ENCODE measurements at regions not wholly inside any gene's neighbourhood (a gene's known extent, or its start where the extent isn't known, plus 50 kb on each side); places are given as distances from the start of the nearest gene placed in this dataset.

DNA sequence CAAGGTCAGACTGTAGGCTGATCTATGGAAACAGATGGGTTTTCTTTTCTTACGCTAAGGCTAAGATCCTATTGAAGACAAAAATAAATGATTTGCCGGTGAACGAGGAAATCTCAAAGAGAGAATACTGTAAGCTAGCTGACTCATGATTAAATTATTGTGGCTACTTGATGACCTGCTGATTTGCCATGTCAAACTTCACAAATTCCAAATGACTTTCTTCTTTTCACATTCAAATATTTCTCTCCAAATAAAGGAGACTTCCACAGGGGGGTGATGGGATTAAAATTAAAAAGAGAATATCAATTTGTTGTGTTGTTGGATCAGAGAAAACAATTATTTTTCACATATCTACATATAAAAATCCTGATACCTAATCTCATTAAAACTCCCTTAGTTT is 860.6 kb upstream of the ZWINT start:
- Histone ChIP-seq H3K36me3 (ENCODE audit: insufficient read depth) (no peaks in the 10 kb centered on the region), H3K27ac (ENCODE audit: low read depth) (no peak overlapping the region), H3K4me1 (ENCODE audit: insufficient read depth) (no peaks in the 10 kb centered on the region), H3K4me3 (ENCODE audit: low read depth, low read length) (no peak overlapping the region)
- WGBS = 65% methylated on average over 3 of the region's 3 CpGs
- DNase-seq (ENCODE audit: extremely low spot score) = no peak

DNA sequence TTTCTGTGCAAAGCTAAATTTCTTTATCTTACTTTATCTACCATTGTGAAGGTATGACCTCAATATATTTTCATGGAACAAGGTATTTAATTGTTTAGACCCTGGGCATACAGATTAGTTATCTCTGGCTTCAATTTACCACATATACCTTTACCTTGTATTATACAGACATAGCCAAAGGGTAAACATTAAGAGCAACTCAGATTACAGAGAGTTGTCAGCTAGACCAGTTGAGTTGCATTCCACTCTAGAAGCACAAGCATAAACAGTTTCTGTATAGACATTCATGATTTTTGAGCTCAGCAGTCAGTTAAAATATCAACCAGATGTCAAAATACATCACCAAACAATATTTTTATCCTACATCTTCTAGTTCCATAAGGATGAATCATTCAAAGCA is 857.3 kb upstream of the ZWINT start:
- Histone ChIP-seq H3K4me3 (ENCODE audit: low read depth, low read length) (no peak overlapping the region), H3K4me1 (ENCODE audit: insufficient read depth) (no peaks in the 10 kb centered on the region), H3K27ac (ENCODE audit: low read depth) (no peak overlapping the region), H3K36me3 (ENCODE audit: insufficient read depth) (no peaks in the 10 kb centered on the region)
- DNase-seq (ENCODE audit: extremely low spot score) = peak; percentile 42

DNA sequence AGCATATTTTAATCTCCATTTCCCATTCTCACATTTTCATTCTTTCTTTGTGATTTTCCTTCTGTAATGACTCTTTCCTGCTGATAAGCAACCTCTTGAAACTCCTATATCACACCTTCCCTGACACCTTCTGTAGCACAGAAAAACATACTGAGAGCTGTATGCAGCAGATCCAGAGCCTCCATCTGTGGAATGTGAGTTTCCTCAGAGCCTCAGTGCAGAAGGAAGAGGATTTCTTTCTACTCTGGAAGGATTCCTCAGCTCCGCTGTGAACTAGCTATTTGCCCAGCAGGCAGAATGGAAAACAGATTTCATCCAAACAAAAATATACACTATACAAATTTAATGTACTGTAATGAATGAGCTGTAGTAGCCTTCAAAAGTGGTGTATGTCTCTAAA is 841.3 kb upstream of the ZWINT start:
- no peak for DNase-seq (ENCODE audit: extremely low spot score)
- Histone ChIP-seq H3K36me3 (ENCODE audit: insufficient read depth) (no peaks in the 10 kb centered on the region), H3K27ac (ENCODE audit: low read depth) (no peak overlapping the region), H3K4me3 (ENCODE audit: low read depth, low read length) (no peak overlapping the region), H3K4me1 (ENCODE audit: insufficient read depth) (no peaks in the 10 kb centered on the region)
- WGBS = 84% methylated on average over 1 of the region's 1 CpG

DNA sequence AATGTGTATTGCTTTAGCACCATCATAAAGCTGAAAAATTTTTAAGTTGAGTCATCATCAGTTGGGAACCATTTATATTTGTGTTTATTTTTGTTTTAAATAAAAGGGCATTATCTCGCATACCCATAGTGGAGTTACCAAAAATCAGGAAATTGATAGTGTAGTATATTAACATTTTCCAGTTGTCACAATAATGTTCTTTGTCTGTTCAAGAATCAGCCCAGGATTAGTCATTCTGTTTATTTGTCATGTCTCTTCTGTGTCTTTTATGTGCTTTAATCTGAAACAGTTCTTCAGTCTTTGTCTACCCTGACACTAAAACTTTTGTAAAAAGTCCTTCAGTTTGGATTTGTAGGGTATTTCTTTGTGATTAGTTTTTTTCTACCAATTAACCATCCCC is 827.8 kb upstream of the ZWINT start:
- WGBS = 68% methylated on average over 1 of the region's 1 CpG

DNA sequence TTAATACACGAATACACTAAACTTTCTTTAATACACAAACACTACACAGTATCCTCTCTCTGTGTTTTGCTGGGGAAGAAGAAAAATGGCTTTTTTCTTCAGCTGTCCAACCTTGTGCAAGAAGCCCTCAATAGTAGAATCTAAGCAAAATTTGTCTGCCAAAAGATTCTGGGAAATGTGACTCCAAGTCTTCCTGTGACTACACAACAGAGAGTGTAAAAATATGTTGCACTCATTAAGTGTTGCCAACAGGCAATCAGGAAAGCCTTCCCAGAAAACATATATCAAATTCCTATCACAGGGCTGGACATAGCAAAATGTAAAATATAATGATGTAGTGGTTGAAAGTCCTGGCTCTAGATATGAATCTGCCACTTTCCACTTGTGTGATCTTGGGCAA is 825.1 kb upstream of the ZWINT start:
- Histone ChIP-seq H3K36me3 (ENCODE audit: insufficient read depth) (no peaks in the 10 kb centered on the region), H3K4me1 (ENCODE audit: insufficient read depth) (no peaks in the 10 kb centered on the region), H3K27ac (ENCODE audit: low read depth) (no peak overlapping the region), H3K4me3 (ENCODE audit: low read depth, low read length) (no peak overlapping the region)
- DNase-seq (ENCODE audit: extremely low spot score) = no peak
- WGBS = 80% methylated on average over 1 of the region's 1 CpG

More for the DNA sequence above, 827.8 kb upstream of the ZWINT start:
- no peak overlapping the region for H3K27ac ChIP-seq (ENCODE audit: low read depth)
- DNase-seq (ENCODE audit: extremely low spot score) = no peak
- no peaks in the 10 kb centered on the region for H3K4me1 ChIP-seq (ENCODE audit: insufficient read depth)
- no peak overlapping the region for H3K4me3 ChIP-seq (ENCODE audit: low read depth, low read length)
- H3K36me3 ChIP-seq (ENCODE audit: insufficient read depth) = no peaks in the 10 kb centered on the region

DNA sequence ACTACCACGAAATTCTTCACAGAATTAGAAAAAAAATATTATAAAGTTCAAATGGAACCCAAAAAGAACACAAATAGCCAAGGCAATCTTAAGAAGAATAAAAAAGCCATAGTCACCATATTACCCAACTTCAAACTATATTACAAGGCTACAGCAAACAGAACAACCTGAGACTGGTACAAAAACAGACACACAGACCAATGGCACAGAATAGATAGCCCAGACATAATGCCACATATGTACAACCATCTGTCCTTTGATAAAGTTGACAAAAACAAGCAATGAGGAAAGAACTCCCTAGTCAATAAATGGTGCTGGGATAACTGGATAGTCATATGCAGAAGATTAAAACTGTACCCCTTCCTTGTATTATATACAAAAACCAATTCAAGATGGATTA is 808.5 kb upstream of the ZWINT start:
- no peaks in the 10 kb centered on the region for H3K36me3 ChIP-seq (ENCODE audit: insufficient read depth)
- WGBS = 0% methylated on average over 1 of the region's 1 CpG
- no peak for DNase-seq (ENCODE audit: extremely low spot score)
- no peak overlapping the region for H3K27ac ChIP-seq (ENCODE audit: low read depth)
- H3K4me1 ChIP-seq (ENCODE audit: insufficient read depth) = no peaks in the 10 kb centered on the region
- H3K4me3 ChIP-seq (ENCODE audit: low read depth, low read length) = no peak overlapping the region

DNA sequence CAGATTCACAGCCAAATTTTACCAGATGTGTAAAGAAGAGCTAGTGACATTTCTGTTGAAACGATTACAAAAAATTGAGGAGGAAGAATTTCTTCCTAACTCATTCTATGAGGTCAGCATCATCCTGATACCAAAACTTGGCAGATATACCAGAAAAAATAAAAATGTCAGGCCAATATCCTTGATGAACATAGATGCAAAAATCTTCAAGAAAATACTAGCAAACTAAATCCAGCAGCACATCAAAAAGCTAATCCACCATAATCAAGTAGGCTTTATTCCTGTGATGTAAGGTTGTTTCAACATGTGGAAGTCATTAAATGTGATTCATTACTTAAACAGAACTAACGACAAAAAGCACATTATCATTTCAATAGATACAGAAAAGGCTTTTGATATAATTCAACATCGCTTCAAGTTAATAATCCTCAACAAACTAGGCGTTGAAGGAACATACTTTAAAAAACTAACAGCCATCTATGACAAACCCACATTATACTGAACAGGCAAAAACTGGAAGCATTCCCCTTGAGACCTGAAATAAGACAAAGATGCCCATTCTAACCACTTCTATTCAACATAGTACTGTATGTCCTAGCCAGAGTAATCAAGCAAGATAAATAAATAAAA is 807.7 kb upstream of the ZWINT start:
- Histone ChIP-seq H3K27ac (ENCODE audit: low read depth) (no peak overlapping the region), H3K4me1 (ENCODE audit: insufficient read depth) (no peaks in the 10 kb centered on the region), H3K4me3 (ENCODE audit: low read depth, low read length) (no peak overlapping the region), H3K36me3 (ENCODE audit: insufficient read depth) (no peaks in the 10 kb centered on the region)
- peak; percentile 48 for DNase-seq (ENCODE audit: extremely low spot score)
- 23% methylated on average over 4 of the region's 4 CpGs for WGBS

DNA sequence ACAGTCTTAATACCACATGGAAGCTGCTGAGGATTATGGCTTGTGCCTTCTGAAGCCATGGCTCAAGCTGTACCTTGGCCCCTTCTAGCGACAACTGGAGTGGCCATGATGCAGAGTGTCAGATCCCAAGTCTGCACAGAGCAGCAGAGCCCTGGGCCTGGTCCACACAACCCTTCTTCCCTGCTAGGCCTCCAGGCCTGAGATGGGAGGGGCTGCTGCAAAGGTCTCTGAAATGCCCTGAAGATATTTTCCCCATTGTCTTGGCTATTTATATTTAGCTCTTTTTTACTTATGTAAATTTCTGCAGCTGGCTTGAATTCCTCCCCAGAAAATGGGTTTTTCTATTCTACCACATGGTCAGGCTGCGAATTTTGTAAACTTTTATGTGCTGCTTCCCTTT is 804.6 kb upstream of the ZWINT start:
- DNase-seq (ENCODE audit: extremely low spot score) = no peak
- no peak overlapping the region for H3K4me3 ChIP-seq (ENCODE audit: low read depth, low read length)
- no peak overlapping the region for H3K27ac ChIP-seq (ENCODE audit: low read depth)
- H3K36me3 ChIP-seq (ENCODE audit: insufficient read depth) = no peaks in the 10 kb centered on the region
- no peaks in the 10 kb centered on the region for H3K4me1 ChIP-seq (ENCODE audit: insufficient read depth)
- WGBS = 97% methylated on average over 2 of the region's 2 CpGs

DNA sequence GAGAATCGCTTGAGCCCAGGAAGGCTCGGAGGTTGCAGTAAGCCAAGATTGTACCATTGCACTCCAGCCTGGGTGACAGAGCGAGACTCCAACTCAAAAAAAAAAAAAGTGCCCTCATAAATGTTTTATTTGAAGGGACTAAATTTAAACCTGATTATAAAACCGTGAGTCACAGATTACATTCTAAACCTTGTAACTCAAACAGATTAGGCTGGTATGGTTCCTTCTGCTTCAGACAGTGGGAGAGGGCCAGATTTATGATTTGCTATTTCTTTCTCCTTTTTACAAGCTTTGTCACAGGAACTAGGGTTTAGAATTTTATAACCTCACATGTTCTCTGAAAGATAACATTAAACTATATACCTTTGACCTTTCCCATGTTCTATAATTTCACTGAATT is 801.2 kb upstream of the ZWINT start:
- H3K4me1 ChIP-seq (ENCODE audit: insufficient read depth) = no peaks in the 10 kb centered on the region
- DNase-seq (ENCODE audit: extremely low spot score) = no peak
- 30% methylated on average over 4 of the region's 4 CpGs for WGBS
- H3K4me3 ChIP-seq (ENCODE audit: low read depth, low read length) = no peak overlapping the region
- no peaks in the 10 kb centered on the region for H3K36me3 ChIP-seq (ENCODE audit: insufficient read depth)
- no peak overlapping the region for H3K27ac ChIP-seq (ENCODE audit: low read depth)

DNA sequence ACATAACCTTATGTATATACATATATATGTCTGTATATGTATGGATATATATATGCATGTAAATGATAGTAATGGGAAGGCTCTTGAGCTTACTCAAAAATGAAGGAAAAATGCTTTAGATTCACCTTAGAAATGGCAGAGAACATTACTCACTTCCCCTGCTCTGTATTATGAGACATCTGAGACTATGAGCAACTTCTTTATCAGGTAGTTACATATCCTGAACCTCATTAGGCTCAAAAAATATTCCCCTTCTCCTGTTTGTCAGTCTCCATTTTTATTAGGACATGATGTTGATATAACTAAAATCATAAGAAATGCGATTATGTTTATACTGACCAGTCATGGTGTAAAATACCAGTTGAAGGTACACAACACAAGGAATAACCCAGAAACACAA is 800.1 kb upstream of the ZWINT start:
- Histone ChIP-seq H3K4me1 (ENCODE audit: insufficient read depth) (no peaks in the 10 kb centered on the region), H3K4me3 (ENCODE audit: low read depth, low read length) (no peak overlapping the region), H3K27ac (ENCODE audit: low read depth) (no peak overlapping the region), H3K36me3 (ENCODE audit: insufficient read depth) (no peaks in the 10 kb centered on the region)
- 66% methylated on average over 1 of the region's 1 CpG for WGBS
- DNase-seq (ENCODE audit: extremely low spot score) = no peak

DNA sequence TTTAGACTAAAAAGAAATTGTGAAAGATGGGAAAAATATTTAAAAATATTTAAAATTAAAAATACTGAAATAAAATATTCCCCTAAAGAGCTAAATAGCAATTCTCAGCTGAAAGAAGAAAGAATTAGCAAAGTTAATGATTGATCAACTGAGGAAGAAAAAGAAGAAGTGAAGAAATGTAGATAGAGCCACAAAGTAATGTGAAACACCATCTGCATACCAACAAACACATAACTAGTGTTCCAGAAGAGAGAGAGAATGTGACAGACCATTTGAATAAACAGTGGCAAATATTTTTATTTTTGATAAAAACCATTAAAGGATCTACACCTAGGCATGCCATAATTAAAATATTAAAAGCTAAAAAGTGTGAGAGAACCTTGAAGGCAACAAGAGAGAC is 784.5 kb upstream of the ZWINT start:
- Histone ChIP-seq H3K4me3 (ENCODE audit: low read depth, low read length) (no peak overlapping the region), H3K36me3 (ENCODE audit: insufficient read depth) (no peaks in the 10 kb centered on the region), H3K4me1 (ENCODE audit: insufficient read depth) (no peaks in the 10 kb centered on the region), H3K27ac (ENCODE audit: low read depth) (no peak overlapping the region)
- no peak for DNase-seq (ENCODE audit: extremely low spot score)

DNA sequence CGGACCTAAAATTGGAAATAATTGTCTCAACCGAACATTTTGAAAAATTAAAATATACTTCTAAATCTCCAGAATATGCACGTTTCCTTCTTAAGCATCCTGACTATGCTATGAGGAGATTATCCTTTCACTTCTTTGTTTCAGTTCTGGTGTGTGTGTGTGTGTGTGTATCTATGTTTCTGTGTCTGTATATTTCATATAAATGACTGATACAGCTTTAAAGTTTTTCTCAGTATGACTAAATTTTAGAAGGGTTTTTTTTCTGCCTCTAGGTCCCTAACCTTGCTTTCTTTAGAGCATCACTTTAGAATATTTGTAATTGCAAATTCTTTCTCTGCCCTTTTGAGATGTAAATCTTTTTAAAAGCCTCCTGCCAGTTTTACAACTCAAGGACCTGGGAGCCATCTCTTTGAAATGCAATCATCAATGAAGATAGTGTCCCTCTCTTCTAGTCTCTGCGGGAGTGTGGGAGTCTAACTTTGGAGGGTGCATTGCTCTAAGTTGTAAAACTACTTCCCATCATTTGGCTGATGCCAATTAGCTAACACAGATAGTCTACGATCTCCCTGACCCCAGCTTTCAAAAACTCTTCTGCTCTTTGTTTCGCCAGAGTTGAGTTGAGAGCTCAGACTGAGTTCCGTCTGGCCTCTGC is 782.0 kb upstream of the ZWINT start:
- Histone ChIP-seq H3K36me3 (ENCODE audit: insufficient read depth) (no peaks in the 10 kb centered on the region), H3K4me1 (ENCODE audit: insufficient read depth) (no peaks in the 10 kb centered on the region), H3K27ac (ENCODE audit: low read depth) (no peak overlapping the region), H3K4me3 (ENCODE audit: low read depth, low read length) (no peak overlapping the region)
- DNase-seq (ENCODE audit: extremely low spot score) = no peak
- 49% methylated on average over 7 of the region's 7 CpGs for WGBS

DNA sequence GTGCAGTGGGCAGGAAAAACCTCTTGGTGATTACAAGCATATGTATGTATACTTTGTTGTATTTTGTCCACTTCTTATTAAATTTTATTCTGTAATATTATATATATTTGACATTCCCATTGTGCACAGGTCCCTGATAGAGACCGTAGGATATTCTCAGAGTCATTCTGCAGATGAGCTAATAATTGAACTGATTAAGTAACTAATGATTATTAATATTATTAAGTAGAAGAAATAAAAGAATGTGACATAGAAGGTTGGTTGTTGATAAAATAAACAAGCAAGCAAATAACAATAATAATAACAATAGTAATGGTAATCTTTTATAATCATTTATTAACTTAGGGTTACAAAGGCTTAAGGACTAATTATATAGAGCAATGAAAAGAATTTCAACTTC is 780.6 kb upstream of the ZWINT start:
- Histone ChIP-seq H3K4me3 (ENCODE audit: low read depth, low read length) (no peak overlapping the region), H3K27ac (ENCODE audit: low read depth) (no peak overlapping the region), H3K36me3 (ENCODE audit: insufficient read depth) (no peaks in the 10 kb centered on the region), H3K4me1 (ENCODE audit: insufficient read depth) (no peaks in the 10 kb centered on the region)
- DNase-seq (ENCODE audit: extremely low spot score) = no peak
- WGBS = 96% methylated on average over 1 of the region's 1 CpG

DNA sequence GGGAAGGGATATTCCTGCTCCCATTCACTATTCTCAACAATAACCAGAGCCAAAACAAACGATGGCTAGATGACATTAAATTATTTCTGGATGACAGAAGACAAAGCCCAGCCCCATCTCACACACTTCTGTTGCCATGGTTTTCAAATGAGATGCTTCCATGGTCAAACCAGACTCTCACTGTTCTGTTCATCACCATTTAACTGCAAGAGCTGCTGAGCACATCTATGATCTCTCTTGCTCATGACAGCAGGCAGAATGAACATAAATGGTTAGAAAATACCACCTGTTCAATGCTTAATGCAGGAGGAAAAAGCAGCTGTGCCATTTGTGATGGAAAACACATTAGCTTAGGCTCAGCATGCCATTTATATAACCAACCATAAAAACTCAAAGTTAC is 758.6 kb upstream of the ZWINT start:
- H3K27ac ChIP-seq (ENCODE audit: low read depth) = no peak overlapping the region
- H3K36me3 ChIP-seq (ENCODE audit: insufficient read depth) = no peaks in the 10 kb centered on the region
- H3K4me3 ChIP-seq (ENCODE audit: low read depth, low read length) = no peak overlapping the region
- 35% methylated on average over 1 of the region's 1 CpG for WGBS
- no peaks in the 10 kb centered on the region for H3K4me1 ChIP-seq (ENCODE audit: insufficient read depth)
- no peak for DNase-seq (ENCODE audit: extremely low spot score)

DNA sequence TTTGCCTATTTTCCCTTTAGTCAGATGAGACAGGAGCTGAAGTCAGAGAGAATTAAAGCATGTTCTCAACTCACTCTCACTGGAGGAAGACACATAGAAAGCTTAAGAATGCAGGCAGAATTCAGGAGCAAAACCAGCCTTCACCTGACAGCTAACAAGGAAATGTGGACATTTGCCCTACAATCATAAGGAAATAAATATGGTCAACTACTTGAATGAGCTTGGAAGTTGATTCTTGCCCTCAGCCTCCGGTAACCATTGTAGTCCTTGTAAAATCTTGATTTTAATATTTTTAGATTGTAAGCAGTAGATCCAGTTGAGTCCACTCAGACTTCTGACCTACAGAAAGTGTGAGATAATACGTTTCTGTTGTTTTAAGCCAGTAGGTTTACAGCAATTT is 752.5 kb upstream of the ZWINT start:
- 85% methylated on average over 2 of the region's 2 CpGs for WGBS
- no peaks in the 10 kb centered on the region for H3K36me3 ChIP-seq (ENCODE audit: insufficient read depth)
- no peak overlapping the region for H3K4me3 ChIP-seq (ENCODE audit: low read depth, low read length)
- DNase-seq (ENCODE audit: extremely low spot score) = no peak
- H3K4me1 ChIP-seq (ENCODE audit: insufficient read depth) = no peaks in the 10 kb centered on the region
- H3K27ac ChIP-seq (ENCODE audit: low read depth) = no peak overlapping the region
